ENCODE measurements at regions not wholly inside any gene's neighbourhood (a gene's known extent, or its start where the extent isn't known, plus 50 kb on each side); places are given as distances from the start of the nearest gene placed in this dataset.
"Not testable (repeated sequence)": the region's sequence is repeated elsewhere in the genome, so short reads cannot be mapped to it uniquely, and the experiment has no call there.

- FAIRE-seq = no peak
Measured at GRCh38 chr1:190679454-190679853, 201.8 kb upstream of the BRINP3 start.

GRCh38 chr1:190679983-190680382 lies 202.3 kb upstream of the BRINP3 start:
- no peak for FAIRE-seq

DNA sequence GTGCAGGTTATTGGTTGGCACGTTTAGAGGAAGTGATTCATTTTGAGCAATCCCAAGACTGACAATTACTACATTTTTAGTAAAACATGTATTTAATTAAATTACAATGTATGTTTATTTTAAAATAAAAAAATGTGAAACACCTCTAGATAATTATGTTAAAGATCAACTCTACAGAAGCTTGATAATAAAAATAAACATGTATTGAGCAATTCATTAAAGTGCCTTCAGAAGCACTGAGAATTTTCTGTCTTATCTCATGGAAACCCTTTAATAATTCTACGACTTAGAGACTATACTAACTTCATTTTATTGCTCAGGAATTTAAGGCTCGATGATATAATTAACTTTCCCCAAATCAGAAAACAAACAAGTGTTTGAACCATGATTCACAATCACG lies 208.0 kb upstream of the BRINP3 start:
- peak; percentile 57 for FAIRE-seq

DNA sequence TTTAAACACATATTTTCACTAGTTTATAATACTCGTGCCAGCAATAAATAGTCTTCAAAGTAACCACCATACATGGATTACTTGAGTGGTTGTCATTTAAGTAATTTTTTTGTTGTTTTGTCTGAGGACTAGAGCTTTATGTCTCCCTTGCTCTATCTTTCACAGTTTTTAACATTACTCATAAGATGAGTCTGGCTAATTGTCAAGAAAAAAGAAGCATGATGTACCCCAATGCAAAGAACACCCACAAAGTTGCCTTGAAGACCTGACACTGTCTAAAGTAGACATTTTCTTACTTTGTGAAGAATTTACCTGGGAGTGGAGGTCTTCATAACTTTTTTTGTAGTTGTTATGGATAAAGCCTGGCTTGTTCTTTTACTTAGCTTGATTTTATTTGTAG lies 210.4 kb upstream of the BRINP3 start:
- FAIRE-seq = no peak

DNA sequence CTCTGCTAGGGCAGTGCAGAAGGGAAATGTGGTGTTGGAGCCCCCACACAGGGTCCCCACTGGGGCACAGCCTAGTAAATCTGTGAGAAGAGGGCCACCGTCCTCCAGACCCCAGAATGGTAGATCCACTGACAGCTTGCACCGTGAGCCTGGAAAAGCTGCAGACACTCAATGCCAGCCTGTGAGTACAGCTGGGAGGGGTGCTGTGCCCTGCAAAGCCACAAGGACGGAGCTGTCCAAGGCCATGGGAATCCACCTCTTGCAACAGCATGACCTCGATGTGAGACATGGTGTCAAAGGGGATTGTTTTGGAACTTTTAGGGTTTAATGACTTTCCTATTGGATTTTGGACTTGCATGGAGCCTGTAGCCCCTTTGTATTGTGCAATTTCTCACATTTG lies 220.8 kb upstream of the BRINP3 start:
- FAIRE-seq = not testable (repeated sequence)

GRCh38 chr1:190699165-190699564 lies 221.5 kb upstream of the BRINP3 start:
- FAIRE-seq = no peak

GRCh38 chr1:190708418-190709057 lies 230.9 kb upstream of the BRINP3 start:
- no peak for FAIRE-seq

GRCh38 chr1:190711069-190711468 lies 233.4 kb upstream of the BRINP3 start:
- FAIRE-seq = no peak

GRCh38 chr1:190717055-190717454 lies 239.4 kb upstream of the BRINP3 start:
- peak; percentile 5 for FAIRE-seq

DNA sequence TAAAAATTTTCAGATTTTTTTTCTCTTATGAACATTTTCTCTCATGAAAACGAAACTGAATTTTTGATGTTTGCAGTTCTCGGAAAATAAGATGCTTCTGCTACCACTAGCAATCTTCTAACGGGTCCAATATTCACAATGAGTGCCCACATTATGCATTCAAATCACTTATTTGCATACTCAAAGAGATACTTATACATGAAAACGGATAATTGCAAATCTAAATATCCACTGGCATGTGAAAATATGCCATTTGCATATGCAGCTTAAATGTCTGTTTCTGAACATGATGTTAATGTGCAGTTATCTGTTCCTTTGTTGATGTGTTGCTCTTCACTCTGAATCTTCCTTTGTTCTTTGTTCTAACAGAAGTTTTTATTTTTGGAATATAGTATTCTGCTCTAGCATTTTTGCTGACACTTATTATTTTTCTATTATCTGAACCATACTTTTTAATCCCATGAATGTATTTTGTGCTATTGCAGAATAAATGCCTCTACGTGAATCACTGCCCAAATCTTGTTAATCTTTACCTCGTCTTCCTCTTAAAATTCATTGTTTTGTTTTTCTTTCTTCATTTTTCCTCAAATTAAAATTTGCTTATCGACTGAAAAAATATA lies 259.4 kb upstream of the BRINP3 start:
- no peak for FAIRE-seq

DNA sequence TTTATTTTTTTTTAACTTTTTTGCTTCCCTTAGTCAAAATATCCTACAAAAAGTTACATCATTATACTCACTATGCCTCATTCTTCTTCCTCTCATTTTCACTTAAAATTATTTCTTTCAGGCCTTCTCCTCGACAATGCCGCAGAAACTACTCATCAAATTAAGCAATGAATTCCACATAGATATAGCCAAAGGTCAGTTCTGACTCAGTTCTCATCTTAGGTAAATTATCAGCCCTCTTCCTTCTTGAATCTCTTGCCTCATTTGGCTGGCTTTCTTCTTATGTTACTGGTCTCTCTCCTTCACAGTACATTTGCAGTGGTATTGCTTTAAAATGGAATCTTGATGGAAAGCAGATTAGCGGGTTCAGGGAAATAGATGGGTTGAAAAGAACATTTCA lies 260.7 kb upstream of the BRINP3 start:
- FAIRE-seq = no peak

GRCh38 chr1:190739926-190740325 lies 262.3 kb upstream of the BRINP3 start:
- no peak for FAIRE-seq

DNA sequence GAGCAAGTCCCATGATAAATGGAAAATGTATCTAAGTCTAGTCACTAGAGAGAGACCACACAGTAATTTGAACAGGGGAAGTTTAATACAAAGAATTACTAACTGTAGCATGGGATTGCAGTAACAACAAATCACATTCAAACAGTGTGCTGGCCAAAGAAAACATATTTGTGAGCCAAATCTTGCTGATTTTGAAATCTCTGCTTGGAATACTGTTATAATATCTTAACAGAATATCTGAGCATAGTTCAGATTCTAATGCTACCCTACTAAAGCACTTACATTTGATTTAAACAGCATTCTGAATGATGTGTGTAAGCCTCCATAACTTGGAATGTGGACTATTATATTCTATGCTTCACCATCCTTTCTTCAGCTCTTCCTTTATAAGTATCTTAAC lies 270.0 kb upstream of the BRINP3 start:
- no peak for FAIRE-seq

GRCh38 chr1:190752131-190752530 lies 274.5 kb upstream of the BRINP3 start:
- FAIRE-seq = no peak

DNA sequence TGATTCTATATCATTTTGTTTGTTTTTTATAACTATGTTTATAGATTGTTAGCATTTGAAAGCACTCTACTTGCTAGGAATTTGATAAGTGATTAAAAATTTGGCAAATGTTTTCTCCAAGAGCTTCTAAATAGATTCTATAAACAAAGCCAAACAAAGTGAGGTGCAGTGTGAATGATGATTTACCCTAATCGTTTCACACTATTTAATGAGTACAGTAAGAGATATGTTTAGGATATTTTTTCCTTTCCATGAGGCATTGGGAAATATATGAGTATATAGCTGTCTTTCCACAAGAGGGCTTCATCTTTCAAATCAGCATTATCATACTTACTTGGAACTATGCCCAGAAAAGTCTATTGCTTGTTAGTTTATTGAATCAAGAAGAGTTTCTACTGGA lies 277.0 kb upstream of the BRINP3 start:
- FAIRE-seq = no peak

- no peak for FAIRE-seq
Measured at GRCh38 chr1:190759807-190760206, 282.1 kb upstream of the BRINP3 start.

- no peak for FAIRE-seq
Measured at GRCh38 chr1:190762325-190762724, 284.7 kb upstream of the BRINP3 start.

- FAIRE-seq = no peak
Measured at GRCh38 chr1:190792873-190793272, 315.2 kb upstream of the BRINP3 start.

DNA sequence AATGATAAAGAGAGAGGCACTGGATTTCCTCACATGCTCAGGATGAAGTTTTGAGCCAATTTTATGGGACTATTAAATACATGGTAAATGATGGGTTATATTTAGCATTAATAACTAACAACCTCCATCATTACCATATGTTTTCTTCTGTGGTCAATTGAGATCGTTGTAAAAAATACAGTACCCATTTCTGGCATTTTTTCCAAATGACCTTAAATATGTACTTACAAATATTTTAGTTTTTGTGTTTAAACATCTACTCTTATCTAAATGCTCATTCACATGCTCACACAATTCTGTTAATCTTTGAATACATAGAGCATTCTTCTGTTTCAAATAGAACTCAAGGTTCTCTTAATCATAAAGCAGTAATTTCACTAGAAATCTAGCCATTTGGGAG lies 330.0 kb upstream of the BRINP3 start:
- FAIRE-seq = no peak

- FAIRE-seq = peak; percentile 39
Measured at GRCh38 chr1:190808035-190808434, 330.4 kb upstream of the BRINP3 start.

DNA sequence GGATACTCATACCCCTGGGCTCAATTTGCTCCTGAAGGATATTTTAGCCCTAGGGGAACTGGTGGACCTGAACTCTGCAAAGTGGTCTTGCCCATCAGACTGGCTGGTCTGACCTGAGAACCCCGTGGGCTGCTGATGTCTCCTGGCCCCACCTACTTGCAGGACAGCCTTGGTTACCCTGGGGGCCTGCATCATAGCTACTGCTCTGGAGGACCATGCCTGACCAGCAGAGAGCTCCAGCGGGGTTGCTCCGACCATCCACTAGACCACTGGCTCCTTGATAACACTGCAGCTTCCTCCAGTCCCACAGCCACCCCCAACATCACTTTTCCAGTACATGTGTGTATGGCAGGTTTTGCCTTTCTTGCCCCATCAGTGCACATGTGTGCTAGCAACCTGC lies 331.6 kb upstream of the BRINP3 start:
- no peak for FAIRE-seq

GRCh38 chr1:190812996-190813395 lies 335.3 kb upstream of the BRINP3 start:
- no peak for FAIRE-seq

DNA sequence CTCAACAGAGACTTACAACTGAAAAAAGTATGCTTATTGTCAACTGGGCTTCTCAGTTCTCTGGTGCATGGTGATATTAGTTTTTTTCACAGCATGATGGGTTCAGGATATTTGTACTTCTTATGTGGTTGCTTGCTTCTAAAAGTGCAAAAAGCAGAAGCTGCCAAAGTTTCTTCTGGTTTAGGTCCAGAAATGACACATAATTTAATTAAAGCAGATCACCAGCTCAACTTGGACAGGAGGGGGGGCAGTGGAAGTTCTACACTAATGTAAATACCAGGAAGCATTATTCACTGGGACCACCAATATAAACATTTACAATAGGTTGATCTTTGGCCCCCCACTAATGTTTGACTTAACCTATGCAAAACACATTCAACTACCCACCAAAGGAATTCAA lies 354.8 kb upstream of the BRINP3 start:
- no peak for FAIRE-seq

- no peak for FAIRE-seq
Measured at GRCh38 chr1:190835658-190836057, 358.0 kb upstream of the BRINP3 start.

DNA sequence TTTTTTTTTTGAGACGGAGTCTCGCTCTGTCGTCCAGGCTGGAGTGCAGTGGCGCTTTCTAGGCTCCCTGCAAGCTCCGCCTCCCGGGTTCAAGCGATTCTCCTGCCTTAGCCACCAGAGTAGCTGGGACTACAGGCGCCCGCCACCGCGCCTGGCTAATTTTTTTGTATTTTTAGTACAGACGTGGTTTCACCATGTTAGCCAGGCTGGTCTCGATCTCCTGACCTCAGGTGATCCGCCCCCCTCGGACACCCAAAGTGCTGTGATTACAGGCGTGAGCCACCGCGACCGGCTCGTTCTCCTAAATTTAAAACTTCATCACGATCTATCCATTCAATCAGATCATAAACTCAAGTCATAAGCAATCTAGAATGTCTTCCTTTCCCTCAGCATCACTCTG lies 359.5 kb upstream of the BRINP3 start:
- not testable (repeated sequence) for FAIRE-seq

Data from TTC549 (cell line).